WERI-Rb-1 (cell line): ENCODE measurements at regions not wholly inside any gene's neighbourhood (a gene's known extent, or its start where the extent isn't known, plus 50 kb on each side); places are given as distances from the start of the nearest gene placed in this dataset.

Experiments
- DNase-seq: peaks from one replicate; pipeline ENCODE4 v3.0.0-alpha.2; 2020
- H3K27ac ChIP-seq: fragments of 250-450 bp; sonication (Bioruptor Pico); 2 replicates; pipeline ENCODE4 v1.5.1; 2020; ENCODE audit warnings: mild to moderate bottlenecking, moderate library complexity
- H3K27me3 ChIP-seq: fragments of 250-450 bp; sonication (Bioruptor Pico); 2 replicates; pipeline ENCODE4 v1.5.1; 2021; ENCODE audit warnings: mild to moderate bottlenecking, low read depth, moderate library complexity; ENCODE audit not compliant: insufficient read depth, severe bottlenecking
- H3K36me3 ChIP-seq: fragments of 250-450 bp; sonication (Bioruptor Pico); 2 replicates; pipeline ENCODE4 v1.5.1; 2020; ENCODE audit warnings: mild to moderate bottlenecking, moderate library complexity
- H3K4me3 ChIP-seq: 2 replicates; pipeline ENCODE4 v1.5.1; 2011; ENCODE audit warnings: low read depth, mild to moderate bottlenecking, control low read depth, low read length
- H3K9me3 ChIP-seq: fragments of 250-450 bp; sonication (Bioruptor Pico); 2 replicates; pipeline ENCODE4 v1.5.1; 2021; ENCODE audit warnings: mild to moderate bottlenecking, moderate library complexity; ENCODE audit not compliant: severe bottlenecking
- CTCF ChIP-seq: IDR thresholded peaks from 2 replicates; pipeline ENCODE4 v1.5.1; 2011; ENCODE audit warnings: low read depth, mild to moderate bottlenecking, control low read depth, inconsistent platforms, low read length

DNA sequence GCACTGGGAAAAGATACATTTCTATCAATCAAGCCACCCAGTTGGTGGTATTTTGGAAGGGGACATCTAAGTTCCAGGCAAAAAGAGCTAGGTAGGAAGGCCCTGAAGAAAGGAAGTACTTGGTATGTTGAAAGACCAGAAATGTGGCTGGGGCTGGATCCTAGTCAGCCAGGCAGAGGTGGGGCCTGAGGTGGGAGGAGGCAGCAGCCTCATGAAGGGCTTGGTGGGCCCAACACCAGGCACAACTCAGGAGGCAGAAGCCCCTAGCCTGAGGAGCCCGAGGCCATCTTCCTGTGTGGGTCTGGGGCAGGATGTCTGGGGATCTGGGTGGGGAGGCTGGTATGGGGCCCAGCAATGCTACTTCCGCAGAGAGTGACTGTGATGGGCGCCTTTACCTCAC lies 105.9 kb downstream of the SALL1 start:
- no peaks in the 10 kb centered on the region for H3K27me3 ChIP-seq
- TF ChIP-seq CTCF, result no peak
- H3K27ac ChIP-seq, result no peak overlapping the region
- no peak for DNase-seq
- H3K4me3 ChIP-seq, result no peak overlapping the region
- H3K36me3 ChIP-seq, result no peaks in the 10 kb centered on the region
- no peaks in the 10 kb centered on the region for H3K9me3 ChIP-seq

DNA sequence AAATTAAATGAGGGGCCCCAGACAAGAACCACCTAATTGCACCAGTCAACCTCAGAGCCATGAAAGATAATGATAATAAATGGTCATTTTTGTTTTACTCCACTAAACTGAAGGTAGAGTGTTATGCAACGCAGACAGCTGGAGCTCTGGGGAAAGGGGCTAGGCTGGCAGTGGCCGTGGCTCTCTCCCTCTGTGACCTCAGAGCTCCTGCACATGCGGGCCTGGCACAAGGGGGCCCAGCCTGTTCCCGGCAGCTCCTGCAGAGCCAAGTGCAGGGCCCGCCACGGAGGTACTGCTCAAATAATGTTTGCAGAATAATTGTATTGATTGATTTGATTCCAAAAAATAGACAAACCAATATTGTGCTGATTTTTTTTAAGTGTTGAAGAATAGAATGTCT lies 109.5 kb downstream of the SALL1 start:
- no peaks in the 10 kb centered on the region for H3K36me3 ChIP-seq
- H3K4me3 ChIP-seq, result no peak overlapping the region
- no peaks in the 10 kb centered on the region for H3K9me3 ChIP-seq
- H3K27me3 ChIP-seq, result no peaks in the 10 kb centered on the region
- TF ChIP-seq CTCF, result no peak
- no peak for DNase-seq
- H3K27ac ChIP-seq, result no peak overlapping the region

DNA sequence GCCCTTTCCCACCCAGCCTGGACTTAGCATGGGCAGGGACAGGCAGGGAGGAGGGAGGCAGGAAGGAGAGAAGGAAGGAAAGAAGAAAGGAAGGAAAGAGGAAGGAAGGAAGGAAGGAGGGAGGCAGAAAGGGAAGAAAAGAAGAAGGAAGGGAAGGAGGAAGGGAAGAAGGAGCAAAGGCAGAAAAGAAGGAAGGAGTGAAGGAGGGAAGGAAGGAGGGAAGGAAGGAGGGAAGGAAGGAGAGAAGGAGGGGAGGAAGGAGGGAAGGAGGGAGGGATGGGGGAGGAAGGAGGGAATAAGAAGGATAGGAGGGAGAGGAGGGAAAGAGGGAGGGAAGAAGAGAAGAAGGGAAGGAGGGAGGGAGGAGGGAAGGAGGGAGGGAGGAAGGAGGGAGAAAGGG lies 110.4 kb downstream of the SALL1 start:
- no peak overlapping the region for H3K4me3 ChIP-seq
- no peaks in the 10 kb centered on the region for H3K9me3 ChIP-seq
- no peak overlapping the region for H3K27ac ChIP-seq
- no peaks in the 10 kb centered on the region for H3K36me3 ChIP-seq
- no peak for TF ChIP-seq CTCF
- DNase-seq, result no peak
- no peaks in the 10 kb centered on the region for H3K27me3 ChIP-seq

- Histone ChIP-seq H3K36me3 (no peaks in the 10 kb centered on the region), H3K27me3 (no peaks in the 10 kb centered on the region), H3K27ac (no peak overlapping the region), H3K9me3 (no peaks in the 10 kb centered on the region), H3K4me3 (no peak overlapping the region)
- no peak for TF ChIP-seq CTCF
- DNase-seq, result no peak
Observed at GRCh38 chr16:51039638-51040331, 111.3 kb downstream of the SALL1 start.

- Histone ChIP-seq H3K9me3 (no peaks in the 10 kb centered on the region), H3K36me3 (no peaks in the 10 kb centered on the region), H3K4me3 (no peak overlapping the region), H3K27me3 (no peaks in the 10 kb centered on the region), H3K27ac (no peak overlapping the region)
- TF ChIP-seq CTCF, result no peak
- no peak for DNase-seq
Observed at GRCh38 chr16:51035711-51036110, 115.4 kb downstream of the SALL1 start.

- Histone ChIP-seq H3K27ac (no peak overlapping the region), H3K27me3 (no peaks in the 10 kb centered on the region), H3K36me3 (no peaks in the 10 kb centered on the region), H3K4me3 (no peak overlapping the region), H3K9me3 (no peaks in the 10 kb centered on the region)
- DNase-seq, result no peak
- TF ChIP-seq CTCF, result no peak
Observed at GRCh38 chr16:51035110-51035498, 116.0 kb downstream of the SALL1 start.
